ENCODE measurements at regions not wholly inside any gene's neighbourhood (a gene's known extent, or its start where the extent isn't known, plus 50 kb on each side); places are given as distances from the start of the nearest gene placed in this dataset.

- TF ChIP-seq, protein P1, sequence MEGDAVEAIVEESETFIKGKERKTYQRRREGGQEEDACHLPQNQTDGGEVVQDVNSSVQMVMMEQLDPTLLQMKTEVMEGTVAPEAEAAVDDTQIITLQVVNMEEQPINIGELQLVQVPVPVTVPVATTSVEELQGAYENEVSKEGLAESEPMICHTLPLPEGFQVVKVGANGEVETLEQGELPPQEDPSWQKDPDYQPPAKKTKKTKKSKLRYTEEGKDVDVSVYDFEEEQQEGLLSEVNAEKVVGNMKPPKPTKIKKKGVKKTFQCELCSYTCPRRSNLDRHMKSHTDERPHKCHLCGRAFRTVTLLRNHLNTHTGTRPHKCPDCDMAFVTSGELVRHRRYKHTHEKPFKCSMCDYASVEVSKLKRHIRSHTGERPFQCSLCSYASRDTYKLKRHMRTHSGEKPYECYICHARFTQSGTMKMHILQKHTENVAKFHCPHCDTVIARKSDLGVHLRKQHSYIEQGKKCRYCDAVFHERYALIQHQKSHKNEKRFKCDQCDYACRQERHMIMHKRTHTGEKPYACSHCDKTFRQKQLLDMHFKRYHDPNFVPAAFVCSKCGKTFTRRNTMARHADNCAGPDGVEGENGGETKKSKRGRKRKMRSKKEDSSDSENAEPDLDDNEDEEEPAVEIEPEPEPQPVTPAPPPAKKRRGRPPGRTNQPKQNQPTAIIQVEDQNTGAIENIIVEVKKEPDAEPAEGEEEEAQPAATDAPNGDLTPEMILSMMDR (IDR thresholded peaks at IDR 0.05 in 2 of 3, conservative IDR thresholded peaks at IDR 0.05 in 1 of 3; ENCODE audit: control insufficient read depth in 2 of 3, extremely low read depth in 1 of 3, insufficient read depth in 1 of 3, low read depth in 3 of 3, low read length in 3 of 3): no peak
- TF ChIP-seq POLR2AphosphoS5 (IDR thresholded peaks at IDR 0.05; ENCODE audit: low read length) (no peak), POLR2AphosphoS2 (IDR thresholded peaks at IDR 0.05; ENCODE audit: low read depth, low read length) (no peak), EP300 (IDR thresholded peaks at IDR 0.05; ENCODE audit: borderline replicate concordance in 1 of 2, control insufficient read depth in 1 of 2, low read depth in 2 of 2, low read length in 2 of 2) (no peak), EZH2 (IDR thresholded peaks at IDR 0.05; ENCODE audit: borderline replicate concordance, control insufficient read depth, low read depth, low read length) (no peak), POLR2A (IDR thresholded peaks at IDR 0.05; ENCODE audit: low read depth, low read length) (no peak), NFYB (IDR thresholded peaks at IDR 0.05; ENCODE audit: insufficient read depth, low read depth, low read length) (no peak), RAD51 (IDR thresholded peaks at IDR 0.05) (no peak)
- TF ChIP-seq, protein P2, sequence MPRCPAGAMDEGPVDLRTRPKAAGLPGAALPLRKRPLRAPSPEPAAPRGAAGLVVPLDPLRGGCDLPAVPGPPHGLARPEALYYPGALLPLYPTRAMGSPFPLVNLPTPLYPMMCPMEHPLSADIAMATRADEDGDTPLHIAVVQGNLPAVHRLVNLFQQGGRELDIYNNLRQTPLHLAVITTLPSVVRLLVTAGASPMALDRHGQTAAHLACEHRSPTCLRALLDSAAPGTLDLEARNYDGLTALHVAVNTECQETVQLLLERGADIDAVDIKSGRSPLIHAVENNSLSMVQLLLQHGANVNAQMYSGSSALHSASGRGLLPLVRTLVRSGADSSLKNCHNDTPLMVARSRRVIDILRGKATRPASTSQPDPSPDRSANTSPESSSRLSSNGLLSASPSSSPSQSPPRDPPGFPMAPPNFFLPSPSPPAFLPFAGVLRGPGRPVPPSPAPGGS (IDR thresholded peaks at IDR 0.05; ENCODE audit: borderline replicate concordance, insufficient read depth, low read depth, low read length, poor library complexity, severe bottlenecking): no peak
- TF ChIP-seq, protein P3, sequence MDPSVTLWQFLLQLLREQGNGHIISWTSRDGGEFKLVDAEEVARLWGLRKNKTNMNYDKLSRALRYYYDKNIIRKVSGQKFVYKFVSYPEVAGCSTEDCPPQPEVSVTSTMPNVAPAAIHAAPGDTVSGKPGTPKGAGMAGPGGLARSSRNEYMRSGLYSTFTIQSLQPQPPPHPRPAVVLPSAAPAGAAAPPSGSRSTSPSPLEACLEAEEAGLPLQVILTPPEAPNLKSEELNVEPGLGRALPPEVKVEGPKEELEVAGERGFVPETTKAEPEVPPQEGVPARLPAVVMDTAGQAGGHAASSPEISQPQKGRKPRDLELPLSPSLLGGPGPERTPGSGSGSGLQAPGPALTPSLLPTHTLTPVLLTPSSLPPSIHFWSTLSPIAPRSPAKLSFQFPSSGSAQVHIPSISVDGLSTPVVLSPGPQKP (IDR thresholded peaks at IDR 0.05; ENCODE audit: low read depth, low read length): no peak
These were observed 332.2 kb upstream of the RBMS3 start for GRCh38 chr3:28948685-28949084.

Measured in GM12878 (cell line).